GM19023 (cell line): ENCODE measurements at regions not wholly inside any gene's neighbourhood (a gene's known extent, or its start where the extent isn't known, plus 50 kb on each side); places are given as distances from the start of the nearest gene placed in this dataset.
"Not testable (repeated sequence)": the region's sequence is repeated elsewhere in the genome, so short reads cannot be mapped to it uniquely, and the experiment has no call there.

Experiments used
- ATAC-seq: cut with Tn5 transposase; IDR thresholded peaks from one replicate; pipeline ENCODE4 v1.9.1; 2021; ENCODE audit warnings: mild to moderate bottlenecking, moderate library complexity; ENCODE audit not compliant: unreplicated experiment

DNA sequence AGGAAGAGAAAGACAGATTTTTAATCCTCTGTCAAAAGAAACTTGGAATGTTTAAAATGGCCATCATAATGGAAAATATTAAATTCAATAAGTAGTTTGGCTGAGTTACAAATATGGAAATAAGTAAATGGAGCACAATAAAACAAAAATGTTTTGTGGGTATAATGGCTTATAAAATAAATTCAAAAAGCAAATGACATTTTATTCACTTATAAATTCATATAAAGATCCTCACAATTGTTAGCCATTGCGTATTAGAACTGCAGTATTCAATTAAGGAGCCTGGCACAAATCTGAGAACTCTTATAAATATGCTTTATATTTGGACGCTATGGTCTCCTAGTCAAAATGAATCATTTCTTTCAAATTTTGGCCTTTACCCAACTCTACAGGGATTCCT is 339.0 kb upstream of the PABPC4L start:
- no peak for ATAC-seq

DNA sequence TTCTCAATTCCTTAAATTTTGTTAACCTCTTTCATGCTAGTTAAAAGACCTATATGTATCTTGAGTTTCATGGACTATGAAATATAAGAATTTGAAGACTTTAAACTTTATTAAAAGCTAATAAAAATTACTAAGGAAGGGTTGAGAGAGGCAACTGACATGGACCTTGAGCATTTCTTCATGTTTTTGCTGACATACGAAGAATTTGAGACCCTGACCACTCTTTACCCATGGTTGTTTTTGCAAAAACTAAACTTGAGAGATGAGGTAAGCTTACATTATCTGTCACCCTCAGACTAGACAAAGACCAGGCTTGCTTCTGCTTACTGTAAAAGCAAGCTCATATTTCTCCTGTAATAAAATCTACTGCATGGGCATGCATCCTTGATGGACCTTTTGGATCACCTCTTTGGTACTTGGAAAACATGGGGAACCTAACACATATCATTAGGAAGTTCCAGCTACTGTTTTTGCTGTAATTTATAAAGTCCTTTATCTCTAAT is 338.2 kb upstream of the PABPC4L start:
- ATAC-seq = no peak

DNA sequence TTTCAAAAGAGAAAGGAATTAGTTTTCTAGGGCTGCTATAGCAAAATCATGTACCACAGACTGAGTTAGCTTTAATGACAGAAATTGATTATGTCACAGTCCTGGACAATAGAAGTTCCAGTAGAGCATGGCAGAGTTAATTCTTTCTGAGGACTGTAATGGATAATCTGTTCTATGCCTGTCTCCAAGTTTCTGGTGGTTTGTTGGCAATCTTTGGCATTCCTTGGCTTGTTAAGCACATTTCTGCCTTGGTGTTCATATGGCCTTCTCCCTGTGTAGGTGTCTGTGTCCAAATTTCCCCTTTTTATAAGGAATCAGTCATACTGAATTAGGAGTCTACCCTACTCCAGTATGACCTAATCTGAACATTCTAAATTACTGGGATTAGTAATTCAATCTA is 336.1 kb upstream of the PABPC4L start:
- no peak for ATAC-seq

DNA sequence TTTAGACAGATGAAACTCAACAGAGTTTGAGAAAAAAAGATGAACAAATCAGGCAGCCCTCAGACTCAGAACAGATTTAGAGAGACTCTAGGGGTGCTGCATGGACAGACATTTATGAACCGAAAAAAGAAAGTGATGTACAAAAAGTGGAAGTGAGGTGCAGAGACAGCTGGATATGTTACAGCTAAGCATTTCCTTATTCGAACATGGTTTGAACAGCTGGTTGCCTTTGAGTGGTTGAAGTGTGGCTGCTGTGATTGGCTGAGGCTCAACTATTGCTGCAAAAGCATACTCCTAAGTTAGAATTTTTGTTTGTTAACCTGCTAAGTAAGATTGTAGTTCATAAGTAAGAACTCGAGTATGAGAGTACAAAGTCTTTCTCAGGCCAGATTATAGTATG is 331.5 kb upstream of the PABPC4L start:
- no peak for ATAC-seq

DNA sequence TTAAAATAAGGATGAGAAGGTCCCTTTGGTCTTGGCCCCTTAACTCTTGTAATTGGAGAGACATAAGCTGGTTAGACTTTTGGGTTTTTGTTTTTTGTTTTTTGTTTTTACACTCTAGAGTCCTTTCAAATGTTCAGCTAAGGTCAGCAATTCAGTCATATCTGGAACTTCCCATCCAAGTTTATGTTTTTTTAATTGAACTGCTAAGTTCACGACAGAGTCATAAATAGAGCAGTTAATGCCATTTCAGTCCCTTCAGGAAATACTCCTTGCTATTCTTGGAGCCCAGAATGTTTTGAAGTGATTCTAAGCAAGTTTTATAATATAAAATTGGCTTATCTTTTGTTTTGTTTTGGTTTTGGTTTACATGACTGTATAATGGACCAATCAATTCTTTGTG is 329.4 kb upstream of the PABPC4L start:
- no peak for ATAC-seq

DNA sequence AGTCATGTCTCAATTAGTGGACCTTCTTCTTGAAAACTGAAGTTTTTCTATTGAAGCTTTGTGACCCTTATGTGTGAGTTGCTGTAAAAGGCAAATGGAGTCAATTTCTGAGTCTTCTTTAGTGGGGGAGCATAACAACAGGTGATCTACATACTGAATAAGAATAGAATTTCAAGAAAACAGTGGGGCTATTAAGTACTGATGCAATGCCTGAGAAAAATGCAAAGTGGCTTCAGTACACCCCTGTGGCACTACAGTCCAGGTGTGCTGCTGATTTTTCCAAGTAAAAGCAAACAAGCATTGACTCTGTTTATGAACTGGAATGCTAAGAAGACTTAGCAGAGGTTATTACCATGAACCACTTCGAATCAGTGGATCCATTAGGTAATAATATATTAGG is 328.0 kb upstream of the PABPC4L start:
- no peak for ATAC-seq

DNA sequence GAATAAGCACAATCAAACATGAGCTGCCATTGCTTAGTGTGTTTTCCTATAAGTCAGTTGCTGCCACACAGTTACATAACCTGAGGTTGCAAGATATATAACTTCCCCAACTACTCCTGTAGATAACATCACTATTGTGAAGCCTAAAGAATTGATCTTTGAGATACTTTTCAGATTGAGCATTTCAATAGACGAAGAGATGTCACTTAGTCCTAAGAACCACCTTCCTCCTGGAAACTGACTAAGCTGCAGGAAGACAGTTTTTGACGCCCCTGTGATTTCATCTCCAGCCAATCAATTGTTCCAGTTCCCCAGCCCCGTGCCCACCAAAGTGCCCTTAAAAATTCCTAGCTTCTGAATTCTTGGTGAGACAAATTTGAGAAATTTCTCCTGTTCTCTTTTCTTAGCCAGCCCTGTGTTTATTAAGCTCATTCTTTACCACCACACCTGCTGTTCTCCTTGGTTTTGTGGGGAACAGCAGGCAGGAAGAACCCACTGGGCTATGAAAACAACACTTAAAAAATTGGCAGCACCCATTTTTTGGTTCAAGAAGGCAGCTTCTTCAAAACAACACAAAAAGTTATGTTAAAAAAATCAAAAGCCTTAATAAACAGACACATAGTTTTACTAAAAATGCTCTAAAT is 317.1 kb upstream of the PABPC4L start:
- ATAC-seq = no peak

DNA sequence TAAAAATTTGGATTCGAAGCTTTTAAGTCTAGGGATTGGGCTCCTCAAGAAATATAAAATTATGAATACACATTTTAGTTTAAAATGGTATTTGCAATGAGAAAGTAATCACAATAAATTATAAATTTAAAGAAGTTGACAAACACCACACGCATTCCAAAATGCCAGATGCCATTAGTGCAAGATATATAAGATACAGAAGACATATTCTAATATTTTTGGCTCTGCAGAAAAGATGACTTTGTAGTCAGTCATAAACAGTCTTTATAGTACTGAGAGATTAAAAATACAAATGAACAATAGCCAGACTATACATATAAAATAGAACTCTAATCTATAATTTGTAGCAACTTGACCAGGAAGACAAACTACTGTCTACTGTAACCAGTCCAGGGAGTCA is 309.0 kb upstream of the PABPC4L start:
- ATAC-seq = no peak

DNA sequence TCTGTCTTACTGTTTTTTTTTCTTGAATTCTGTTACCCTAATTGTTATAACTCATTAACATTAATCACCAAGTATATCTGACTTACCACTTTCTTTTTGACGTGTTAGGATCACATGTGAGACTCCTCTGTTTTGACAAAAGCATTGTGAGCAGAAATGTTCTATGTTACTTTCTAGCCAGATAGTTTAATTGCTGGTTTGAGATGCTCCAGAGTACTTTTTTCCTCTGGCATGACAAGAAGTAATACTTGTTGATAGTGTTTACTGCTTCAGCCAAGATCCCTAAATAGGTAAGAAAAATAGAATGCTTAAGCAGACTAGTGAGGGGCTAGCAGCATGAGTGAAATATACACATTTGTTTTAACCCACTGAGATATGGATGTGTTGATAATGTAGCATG is 303.9 kb upstream of the PABPC4L start:
- no peak for ATAC-seq

DNA sequence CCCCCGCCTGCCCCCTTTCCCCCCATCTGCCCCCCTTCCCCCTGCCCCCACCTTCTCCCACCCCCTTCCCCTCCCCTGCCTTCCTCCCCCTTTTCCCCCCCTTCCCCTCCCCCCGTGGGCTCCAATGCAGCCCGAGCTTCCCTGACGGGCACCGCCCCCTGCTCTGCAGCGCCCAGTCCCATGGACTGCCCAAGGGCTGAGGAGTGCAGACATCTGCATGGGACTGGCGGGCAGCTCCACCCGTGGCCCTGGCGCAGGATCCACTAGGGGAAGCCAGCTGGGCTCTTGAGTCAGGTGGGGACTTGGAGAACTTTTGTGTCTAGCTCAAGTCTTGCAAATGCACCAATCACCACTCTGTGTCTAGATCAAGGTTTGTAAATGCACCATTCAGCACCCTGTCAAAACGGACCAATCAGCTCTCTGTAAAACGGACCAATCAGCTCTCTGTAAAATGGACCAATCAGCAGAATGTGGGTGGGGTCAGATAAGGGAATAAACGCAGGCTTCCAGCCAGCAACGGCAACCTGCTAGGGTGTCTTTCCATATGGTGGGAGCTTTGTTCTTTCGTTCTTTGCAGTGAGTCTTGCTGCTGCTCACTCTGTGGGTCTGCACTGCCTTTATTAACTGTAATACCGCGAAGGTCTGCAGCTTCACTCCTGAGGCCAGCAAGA is 300.5 kb upstream of the PABPC4L start:
- no peak for ATAC-seq

DNA sequence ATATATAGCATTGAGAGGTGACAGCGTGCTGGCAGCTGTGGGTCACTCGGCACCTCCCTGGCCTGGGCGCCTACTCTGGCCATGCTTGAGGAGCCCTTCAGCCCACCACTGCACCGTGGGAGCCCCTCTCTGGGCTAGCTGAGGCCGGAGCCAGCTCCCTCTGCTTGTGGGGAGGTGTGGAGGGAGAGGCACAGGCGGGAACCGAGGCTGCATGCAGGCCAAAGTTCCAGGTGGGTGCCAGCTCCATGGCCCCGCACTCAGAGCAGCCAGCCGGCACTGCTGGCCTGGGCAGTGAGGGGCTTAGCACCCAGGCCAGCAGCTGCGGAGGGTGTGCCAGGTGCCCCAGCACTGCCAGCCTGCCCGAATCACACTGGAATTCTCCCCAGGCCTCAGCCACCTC is 299.9 kb upstream of the PABPC4L start:
- not testable (repeated sequence) for ATAC-seq

DNA sequence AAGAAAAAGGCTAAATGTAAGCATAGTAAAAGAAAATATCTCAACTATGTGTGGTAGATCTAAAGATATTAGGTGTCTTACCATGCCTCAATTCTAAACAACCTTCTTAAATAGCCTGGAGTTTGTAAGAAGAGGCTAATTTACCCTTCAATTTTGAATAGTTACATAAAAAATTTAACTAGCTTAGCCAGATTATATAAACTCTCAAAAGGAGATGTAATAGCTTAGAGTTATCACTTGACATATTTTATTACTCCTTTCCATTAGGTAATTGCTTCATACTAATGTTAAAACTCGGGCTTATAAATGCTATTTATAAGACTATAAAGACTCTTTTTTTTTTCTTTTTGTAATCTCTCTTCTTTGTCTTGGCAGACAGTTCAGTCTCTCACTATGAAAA is 297.5 kb upstream of the PABPC4L start:
- no peak for ATAC-seq

DNA sequence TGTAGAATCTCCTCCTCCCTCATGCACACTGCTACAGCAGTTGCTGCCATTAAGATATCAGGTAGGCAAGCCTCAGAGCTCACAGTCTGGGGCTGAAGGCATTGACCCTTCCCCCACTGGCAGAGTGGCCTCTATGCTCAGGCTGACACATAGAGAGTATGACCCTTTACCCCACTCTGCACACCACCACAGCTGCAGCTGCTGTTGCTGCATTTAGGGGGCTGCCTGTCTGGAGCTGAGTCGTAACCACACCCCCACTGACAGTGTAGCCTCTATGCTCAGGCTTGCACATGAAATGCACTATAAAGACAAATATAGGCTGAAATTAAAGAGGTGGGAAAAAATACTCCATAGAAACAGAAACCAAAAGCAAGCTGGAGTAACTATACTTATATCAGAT is 289.3 kb upstream of the PABPC4L start:
- ATAC-seq = no peak

DNA sequence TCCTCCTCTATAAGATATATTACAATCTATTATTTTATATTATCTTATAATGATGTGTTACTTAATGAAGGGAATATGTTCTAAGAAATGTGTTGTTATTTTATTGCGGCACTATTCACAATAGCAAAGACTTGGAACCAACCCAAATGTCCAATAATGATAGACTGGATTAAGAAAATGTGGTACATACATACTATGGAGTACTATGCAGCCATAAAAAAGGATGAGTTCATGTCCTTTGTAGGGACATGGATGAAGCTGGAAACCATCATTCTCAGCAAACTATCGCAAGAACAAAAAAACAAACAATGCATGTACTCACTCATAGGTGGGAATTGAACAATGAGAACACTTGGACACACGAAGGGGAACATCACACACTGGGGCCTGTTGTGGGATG is 281.9 kb upstream of the PABPC4L start:
- ATAC-seq = not testable (repeated sequence)

DNA sequence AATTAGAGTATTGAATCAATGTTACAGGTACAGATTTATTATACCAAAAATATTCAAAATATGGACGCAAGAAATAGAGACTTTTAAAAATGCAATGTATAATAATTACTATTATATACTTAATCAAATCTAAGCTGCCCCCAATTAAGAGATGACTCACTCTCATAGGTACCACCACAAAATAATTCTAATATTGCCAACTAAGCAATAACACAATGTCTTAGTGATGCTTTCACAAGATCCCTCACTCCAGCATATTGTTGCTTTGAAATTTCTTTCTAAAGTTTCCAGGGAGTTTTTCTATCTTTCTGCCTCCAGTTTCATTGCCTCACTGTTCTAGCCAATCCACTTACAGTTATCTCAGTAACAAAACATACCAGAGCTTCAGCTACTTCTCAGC is 270.0 kb upstream of the PABPC4L start:
- no peak for ATAC-seq

DNA sequence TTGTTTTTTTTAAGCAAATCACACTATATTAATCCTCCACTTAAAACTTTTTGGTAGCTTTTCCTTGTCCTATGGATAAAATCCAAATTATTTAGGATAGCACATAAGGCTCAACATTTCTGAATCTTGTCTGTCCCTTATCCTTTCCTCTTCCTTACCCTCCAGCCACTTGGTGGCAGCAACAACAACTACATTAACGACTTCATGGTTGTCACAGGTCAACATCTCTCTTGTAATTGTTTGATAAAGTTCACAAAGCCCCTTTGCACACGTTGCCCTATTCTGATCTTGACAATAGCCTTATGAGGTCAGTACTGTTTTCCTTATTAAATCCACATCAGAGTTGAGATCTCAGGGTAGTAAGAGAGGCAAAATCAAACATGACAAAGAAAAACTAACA is 269.0 kb upstream of the PABPC4L start:
- no peak for ATAC-seq

DNA sequence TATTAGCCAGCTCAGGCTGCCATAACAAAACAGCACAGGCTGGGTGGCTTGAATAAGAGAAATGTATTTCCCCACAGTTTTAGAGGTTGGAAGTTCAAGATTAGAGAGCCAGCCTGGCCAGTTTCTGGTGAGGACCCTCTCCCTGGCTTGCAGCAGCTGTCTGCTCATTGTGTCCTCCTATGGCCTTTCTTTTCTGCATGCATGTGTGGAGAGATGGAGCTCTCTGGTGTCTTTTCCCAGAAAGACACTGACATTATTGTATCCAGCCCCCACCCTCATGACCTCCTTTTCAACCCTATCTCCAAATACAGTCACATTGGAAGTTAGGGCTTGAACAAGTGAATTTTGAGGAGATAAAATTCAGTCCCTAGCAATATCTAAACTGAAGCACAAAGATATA is 263.8 kb upstream of the PABPC4L start:
- no peak for ATAC-seq

DNA sequence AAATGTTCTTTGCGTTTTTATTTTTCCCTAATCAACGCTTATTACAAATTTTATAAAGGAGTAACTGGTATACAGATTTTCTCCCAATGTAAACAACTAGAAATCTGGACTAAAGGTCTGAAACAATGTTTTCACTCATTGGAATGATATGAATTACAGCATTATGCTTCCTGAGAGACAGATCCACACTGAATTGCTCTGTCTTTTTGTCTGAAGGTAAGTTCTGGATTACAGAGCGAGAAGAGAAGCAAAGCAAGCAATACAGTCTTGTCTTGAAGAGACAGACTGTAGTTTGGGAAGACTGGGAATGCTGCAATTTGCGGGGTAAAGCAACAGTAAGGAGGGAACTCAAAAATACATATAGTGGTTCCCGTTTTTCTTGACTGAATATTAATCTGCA is 262.2 kb upstream of the PABPC4L start:
- no peak for ATAC-seq

DNA sequence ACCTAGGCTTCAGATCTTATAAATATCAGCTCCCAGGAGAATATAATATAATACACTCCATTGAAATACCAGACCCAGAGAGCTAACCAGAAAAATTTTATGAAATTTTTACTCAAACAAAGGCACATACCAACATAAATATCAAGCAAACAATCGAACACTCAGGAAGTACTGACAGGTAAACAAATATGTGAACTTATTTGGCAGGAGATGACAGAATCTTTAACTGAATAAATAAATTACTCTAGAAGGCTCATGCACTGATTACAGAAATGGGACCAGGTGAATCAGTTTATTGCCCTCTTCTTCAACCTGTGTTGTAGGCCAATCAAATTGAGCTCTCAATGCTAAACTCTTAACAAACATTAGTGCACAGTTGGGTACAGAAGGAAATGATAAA is 225.2 kb upstream of the PABPC4L start:
- ATAC-seq = no peak

DNA sequence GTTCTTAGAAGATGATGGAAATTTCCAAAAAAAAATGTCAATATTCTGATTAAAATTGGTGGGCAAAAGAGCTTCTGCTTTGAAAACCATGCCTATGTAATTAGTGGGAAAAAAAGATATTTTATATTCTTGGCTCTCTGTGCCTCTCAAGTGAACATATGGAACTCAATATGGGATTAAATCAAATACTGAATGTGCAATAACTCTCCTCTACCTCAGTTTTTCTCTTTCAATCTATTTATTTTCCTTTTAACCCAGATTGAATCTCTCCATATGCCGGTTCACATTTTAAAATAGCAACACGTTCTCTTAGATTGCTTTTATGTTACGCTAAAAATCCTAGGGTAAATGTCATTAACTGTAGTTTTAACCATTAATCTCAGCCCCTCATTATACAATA is 224.2 kb upstream of the PABPC4L start:
- ATAC-seq = no peak

DNA sequence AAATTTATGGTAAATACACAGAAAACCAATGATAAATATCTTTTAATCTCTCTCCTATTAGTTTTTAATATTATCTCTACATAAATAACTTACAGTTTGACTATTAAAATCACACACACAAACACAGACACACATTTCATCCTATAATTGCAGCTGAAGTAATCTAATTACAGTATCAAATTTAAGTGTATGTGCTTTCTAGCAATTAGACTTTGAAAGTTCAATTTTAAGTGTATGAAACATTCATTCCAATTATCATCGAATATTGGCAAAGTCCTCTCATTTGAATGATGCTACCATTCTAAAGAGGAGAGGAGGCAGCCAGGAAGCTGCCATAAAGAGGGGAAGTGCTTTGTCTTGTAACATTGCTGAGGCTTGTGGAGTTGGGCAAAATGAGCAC is 221.2 kb upstream of the PABPC4L start:
- no peak for ATAC-seq

DNA sequence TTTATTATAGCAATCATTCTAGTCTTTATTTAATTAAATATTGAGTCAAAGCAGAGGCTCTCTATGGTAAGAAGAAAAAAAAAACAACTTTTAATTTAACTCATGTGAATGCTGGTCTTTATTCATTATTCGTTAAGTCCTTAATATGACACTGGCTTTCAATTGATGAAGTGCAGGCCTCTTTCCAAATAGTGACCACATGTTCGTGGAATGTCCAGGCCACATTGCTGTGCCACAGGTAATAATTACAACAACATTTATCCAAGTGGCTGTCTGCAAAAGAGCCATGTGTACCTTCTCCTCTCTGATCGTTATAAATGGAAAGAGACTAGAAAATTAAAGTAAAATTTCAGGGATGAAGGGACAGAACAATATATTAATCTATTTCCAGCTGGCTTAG is 220.1 kb upstream of the PABPC4L start:
- ATAC-seq = no peak

DNA sequence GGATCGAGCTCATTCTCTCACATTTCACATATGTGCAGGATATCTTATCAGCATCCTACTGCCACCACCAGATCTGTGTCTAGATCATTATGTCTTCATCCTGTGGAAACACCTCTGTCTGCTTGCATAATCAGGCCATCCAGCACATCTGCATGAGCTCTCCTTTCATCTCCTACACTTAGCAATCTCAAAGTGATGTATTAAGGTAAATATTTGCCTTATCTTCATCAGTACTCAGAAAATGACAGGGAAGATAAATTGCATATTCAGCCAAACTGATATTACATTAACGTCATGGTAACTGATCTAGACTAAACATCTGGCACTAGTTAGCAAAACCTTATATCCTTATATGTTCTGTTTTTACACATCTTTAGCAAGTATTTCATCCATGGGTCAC is 207.3 kb upstream of the PABPC4L start:
- no peak for ATAC-seq
